Suppressor macrophage (primary cell): ENCODE measurements at regions not wholly inside any gene's neighbourhood (a gene's known extent, or its start where the extent isn't known, plus 50 kb on each side); places are given as distances from the start of the nearest gene placed in this dataset.
A peak's percentile ranks its signal among the peaks of the same experiment; 100 is the strongest.
"Not testable (repeated sequence)": the region's sequence is repeated elsewhere in the genome, so short reads cannot be mapped to it uniquely, and the experiment has no call there.

Source experiments
- DNase-seq, 4 experiments: peaks; one replicate each; pipeline ENCODE4 v3.0.0-alpha.2; 2020 to 2022

DNA sequence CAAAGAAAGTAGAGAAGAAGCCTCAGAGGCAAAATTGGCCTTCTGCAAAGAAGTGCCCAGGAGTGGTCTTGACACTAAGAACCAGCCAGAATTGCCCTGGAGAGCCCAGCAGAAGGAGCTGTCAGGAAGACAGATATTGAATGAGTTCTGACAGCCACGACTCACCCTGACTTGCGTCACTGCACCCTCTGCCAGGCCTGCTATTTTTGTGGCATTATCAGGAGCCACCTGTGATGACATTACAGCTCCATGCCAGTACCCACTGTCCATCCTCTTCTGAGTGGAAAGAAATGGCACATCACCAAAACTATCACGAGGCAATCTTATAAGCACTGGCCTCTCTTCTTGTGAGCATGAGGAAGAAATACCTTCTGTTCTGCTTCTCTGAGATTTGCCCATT, 67.7 kb downstream of the SMIM20 start:
- no peak for DNase-seq

DNA sequence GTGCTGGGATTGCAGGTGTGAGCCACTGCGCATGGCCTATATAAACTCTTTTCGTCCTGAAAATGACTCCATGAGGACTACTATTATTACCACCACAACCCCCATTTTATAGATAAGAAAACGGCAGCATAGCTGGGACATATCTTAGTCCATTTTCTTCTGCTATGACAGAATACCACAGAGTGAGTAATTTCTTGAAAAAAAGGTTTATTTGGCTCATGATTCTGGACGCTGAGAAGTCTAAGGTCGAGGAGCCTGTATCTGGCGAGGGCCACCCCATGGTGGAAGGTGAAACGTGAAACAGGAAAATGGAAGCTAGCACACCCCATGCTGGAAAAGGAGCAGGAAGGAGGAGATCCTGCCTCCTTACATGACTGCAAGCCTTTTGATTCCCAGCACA, 68.9 kb downstream of the SMIM20 start:
- DNase-seq: no peak

DNA sequence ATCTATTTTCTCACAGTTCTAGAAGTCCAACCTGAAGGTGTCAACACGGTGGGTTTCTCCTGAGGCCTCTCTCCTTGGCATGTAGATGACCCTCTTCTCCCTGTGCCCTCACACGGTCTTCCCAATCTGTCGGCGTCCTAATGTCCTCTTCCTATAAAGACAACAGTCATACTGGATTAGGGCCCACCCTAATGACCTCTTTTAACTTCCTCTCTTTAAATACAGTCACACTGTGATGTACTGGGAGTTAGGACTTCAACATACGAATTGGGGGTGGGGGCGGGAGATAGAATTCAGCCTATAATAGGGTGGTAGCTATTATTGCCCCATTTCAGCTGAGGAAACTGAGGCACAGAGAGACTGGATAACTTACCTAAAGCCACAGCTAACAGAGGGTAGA, 70.2 kb downstream of the SMIM20 start:
- DNase-seq: peak in 2 of 4 experiments; percentile 44 to 50

DNA sequence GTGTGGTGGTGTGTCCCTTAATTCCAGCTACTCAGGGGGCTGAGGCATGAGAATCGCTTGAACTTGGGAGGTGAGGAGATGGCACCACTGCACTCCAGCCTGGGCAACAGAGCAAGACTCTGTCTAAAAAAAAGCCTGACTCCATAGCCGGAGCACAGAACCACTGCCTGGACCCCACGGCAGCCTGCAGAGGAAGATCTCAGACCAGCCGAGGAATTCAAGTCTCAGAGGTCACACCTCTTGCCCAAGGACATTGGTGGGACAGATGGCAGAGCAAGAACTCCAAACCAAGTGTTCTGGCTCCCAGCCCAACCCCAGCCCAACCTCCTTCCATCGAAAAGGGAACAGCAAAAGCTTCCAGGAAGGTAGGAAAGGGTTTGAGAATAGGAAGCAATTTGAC, 70.8 kb downstream of the SMIM20 start:
- DNase-seq: no peak

DNA sequence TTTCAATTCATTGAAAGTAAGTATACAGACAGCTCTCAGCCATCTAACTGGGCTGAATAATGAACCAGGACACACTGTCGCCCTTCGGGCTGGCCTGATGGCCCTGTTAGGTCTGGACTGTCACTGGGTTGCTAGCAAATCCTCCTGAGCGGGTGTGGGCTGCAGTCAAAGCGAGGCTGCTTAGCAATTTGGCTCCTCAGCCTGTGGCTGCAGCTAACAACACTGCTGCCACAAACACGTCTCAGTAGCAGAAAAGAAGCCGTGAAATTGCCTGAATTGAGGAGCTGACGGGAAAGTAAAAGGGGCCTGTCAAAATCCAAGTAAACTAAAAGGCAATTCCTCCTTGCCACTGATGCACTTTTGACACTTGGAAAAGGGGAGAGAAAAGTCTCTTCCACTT, 72.8 kb downstream of the SMIM20 start:
- no peak for DNase-seq

DNA sequence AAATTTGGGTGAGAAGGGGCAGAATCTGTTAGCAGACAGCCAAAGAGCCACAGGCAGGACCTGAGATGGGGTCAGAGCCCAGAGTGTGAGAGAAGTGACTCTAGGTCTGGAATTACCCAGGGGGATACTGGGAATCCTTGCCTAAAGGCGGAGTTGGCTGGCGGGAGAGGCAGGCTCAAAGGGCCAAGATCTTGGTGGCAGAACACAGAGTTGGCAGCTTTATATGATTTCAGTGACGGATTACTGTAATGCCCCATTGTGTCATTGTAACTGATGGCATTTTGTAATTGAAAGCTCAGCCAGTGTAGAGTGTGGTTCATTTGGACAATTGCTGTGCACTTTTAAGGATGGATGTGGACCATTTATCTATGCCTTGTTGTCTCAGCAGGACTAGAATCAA, 77.3 kb downstream of the SMIM20 start:
- no peak for DNase-seq

DNA sequence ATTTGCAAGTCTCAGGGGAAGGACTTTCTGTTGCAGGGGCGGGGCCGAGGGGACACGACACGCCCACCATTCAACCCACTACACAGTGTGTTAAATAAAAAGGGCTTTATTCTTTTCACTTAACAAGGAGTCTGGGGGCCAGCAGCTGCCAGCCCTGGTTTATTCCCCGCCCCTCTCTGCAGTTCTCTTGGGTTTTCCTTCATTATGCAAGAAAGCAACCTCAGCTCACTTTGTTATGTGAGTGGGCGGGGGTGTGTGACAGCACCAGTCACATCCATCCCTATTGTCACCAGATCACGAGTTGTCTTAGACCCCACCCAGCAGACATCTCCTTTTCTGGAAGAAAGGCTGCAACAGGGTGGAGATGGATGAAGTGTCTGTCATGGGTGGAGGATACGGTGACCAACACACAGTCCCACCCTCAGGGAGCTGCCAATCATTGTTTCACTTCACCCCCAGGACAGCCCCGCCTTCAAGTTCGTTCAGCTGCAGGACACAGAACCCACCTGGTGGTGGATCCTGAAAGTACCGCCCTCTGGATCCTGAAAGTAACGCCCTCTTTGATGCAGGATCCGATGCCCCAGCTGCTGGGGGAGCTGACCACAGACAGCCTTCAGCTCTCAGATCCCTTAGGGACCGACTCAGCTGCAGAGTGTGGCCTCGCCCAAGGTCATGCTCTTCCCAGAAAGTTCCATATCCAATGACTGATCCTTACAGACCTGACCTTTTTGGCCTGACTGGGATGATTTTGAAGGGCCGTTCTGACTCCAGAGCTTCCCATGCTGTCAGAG, 79.6 kb downstream of the SMIM20 start:
- DNase-seq: peak in 3 of 4 experiments; percentile 72 to 82 (median 75)

DNA sequence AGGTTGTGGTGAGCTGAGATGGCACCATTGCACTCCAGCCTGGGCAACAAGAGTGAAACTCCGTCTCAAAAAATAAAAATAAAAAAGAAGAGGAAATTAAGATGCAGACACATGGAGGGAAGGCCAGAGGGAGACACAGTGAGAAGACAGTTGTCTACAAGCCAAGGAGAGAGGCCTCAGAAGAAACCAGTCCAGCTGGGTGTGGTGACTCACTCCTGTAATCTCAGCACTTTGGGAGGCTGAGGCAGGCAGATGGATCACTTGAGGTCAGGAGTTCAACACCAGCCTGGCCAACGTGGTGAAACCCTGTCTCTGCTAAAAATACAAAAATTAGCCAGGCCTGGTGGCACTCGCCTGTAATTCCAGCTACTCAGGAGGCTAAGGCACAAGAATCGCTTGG, 80.6 kb downstream of the SMIM20 start:
- peak in 2 of 4 experiments; percentile 34 to 56 for DNase-seq

DNA sequence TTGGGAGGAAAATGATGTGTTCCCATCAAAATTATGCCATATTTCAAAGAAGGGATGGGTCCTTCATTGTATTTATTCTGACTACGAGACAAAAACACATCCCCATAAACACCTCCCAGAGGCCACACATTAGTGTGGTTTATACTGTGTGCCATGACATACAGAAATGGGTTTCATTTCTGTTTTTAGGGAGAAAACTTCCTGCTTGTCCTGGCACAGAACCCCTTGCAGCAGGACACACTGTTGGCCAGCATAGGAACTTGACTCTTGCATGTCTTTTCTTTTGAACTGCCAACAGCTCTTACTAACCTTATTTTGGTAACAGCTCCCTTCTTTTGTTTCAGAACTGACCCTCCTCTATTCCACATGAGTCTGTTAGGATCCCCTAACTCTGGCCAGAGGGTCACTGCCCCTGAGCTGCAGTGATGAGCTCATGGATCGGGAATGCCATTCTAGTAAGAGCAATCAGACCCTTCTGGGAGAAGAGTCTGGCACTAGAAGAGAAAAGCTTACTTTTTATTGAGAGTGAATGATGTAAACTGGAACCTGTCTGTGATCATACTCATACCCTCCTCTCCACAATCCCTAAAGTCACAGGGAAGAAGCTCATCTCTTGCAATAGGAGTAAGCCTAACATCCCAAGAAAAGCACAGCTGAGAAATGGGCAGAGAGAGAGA, 86.4 kb downstream of the SMIM20 start:
- DNase-seq: peak; percentile 49 to 80 (median 71)

DNA sequence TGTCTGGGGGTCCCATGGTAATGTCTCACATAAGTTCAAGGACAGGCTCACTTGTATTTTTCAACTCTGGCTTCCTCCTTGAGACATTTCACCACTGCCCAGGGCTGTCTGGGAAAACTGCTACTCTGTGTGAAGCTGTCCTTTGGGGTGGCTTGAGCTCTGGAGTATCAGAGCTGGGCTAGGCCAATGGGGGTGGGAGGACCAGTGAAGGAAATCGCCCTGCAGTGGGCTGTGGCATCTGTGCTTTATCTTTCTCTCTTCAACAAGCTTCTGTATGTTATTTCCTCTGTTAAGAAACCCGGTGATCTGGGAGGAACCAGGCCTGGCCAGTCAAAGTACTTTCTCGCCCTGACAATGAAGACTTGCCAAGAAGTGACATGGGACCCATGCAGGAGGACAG, 87.4 kb downstream of the SMIM20 start:
- DNase-seq: peak in 1 of 4 experiments; percentile 29

DNA sequence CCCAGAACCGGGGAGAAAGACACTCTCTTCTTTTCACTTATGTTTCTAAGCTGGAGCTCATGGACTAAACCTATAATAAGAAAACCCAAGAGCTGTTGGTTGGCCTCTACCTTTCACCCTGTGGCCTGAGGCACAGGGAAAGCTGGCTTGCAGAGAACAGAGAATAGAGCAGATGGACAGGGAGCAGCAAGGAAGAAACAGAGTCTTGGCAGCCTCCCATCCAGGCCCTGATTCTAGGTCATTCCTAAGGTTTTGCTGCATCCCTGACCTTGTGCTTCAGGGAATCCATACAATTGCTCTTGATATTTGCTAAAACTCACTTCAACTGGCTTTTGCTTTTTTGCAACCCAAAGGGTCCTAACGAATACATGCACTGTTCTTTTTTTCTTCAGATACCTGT, 87.8 kb downstream of the SMIM20 start:
- no peak for DNase-seq

DNA sequence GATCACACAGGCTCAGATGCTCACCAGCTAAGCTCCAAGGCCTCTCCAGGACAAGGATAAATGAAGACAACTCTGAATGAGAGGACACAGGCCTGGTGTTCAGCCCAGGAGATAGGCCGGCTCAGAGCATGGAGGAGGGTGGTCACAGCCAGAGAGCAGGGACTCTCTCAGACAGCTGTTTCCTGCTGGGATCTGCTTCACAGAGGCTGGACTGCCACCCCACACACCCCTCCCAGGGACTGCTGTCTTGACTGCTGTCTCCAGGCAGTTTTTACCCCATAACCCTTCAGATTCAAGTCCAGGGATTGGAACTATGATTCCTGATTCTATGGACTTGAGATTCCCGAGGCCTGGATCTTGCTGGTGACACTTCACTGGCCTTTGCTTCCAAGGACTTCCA, 89.0 kb downstream of the SMIM20 start:
- DNase-seq: no peak

DNA sequence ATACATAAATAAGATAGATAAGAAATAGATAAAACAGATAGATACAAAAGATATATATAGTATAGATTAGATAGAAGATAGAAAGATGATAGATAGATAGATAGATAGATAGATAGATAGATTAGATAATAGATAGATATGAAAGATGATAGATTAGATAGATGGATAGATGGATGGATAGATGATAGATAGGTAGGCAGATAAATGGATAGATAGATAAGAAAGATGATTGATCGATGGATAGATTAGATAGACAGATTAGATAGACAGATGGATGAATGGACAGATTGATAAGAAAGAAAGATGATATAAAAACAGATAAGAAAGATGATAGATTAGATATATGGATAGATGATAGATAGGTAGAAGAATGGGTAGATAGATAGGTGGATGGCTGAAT, 90.3 kb downstream of the SMIM20 start:
- no peak for DNase-seq

DNA sequence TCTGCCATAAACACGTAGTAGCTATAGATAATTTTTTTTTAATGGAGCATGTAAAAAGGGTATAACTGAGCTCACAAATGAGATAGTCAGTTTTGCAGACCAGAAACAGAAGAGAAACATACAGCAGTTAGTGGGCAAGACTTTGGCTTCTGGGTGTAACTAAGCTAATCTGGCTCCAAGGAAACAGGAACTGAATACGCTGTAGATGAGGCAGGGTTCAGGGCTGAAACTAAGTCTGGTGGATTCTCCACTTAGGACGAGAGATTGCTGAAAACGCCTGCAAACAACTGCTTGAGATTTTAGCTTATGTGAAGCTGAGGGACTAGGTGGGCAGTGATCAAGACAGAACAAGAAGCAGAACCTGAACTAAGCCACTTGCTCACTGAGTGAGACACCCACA, 91.7 kb downstream of the SMIM20 start:
- peak in 2 of 4 experiments; percentile 20 to 50 for DNase-seq

DNA sequence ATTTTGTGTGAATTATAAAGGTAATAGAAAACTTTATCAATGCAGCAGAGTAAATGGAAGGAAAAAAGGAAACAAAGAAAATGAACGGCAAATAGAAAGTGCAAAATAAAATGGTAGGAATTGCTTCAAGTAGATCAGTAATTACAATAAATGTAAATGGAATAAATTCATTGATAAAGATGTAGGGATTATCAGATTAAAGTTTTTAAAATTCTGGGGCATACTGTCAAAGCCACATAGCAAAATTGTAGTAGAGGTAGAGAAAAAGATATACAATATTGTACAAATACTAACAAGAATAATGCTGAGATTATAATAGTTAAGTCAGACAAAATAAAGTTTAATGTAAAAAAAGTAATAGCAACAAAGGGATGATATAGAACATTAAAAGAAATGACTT, 94.7 kb downstream of the SMIM20 start:
- no peak for DNase-seq

DNA sequence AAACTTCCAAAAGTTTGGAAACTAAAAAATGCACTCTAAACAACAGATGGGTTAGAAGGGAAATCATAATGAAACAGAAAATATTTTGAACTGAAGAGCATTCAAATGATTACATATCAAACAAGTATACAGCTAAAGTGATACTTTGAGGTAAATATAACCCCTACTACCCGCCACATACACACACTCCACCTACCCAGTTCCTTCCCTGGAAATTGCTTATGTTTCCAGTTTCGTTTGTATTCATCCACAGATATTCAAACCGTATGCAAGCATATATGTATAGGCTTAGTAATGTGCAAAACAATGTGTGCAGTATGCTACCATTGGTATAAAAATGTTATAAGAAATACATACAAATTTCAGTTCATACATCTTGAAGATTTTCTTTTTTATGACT, 95.5 kb downstream of the SMIM20 start:
- DNase-seq: no peak

DNA sequence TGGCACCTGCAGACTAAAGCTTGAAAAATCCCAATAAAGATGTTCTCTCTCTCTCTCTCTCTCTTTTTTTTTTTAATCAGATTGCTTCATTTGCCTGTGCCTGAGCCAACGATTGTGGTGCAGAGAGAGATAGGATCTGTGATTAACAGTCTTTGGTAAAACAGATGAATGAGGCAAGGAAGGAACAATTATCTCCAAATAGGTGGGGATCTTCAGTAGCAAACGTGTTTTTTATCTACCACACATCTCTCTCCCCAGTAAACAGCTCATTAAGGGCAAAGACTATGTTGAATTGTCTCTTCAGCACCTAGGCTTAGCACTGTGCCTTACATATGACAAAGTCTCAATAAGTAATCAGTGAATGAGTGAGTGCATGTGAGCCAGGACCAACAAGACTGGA, 96.3 kb downstream of the SMIM20 start:
- no peak for DNase-seq

DNA sequence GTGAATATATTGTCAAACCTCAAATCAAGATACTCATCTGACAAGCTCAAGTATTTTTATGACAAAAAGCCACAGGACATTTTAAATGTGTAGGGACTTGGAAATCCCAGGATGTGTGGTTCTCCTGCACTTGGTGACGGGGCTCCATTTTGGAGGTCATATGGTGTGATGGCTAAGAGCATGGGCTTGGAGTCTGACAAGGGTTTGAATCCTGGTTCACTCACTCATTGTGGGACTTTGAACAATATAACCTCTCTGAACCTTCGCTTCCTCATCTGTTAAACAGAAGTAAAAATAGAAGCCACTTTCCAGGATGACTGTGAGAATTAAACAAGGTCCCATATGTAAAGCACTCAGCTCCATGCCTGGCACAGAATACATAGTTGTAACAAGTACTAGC, 99.6 kb downstream of the SMIM20 start:
- peak in 2 of 4 experiments; percentile 38 to 45 for DNase-seq

DNA sequence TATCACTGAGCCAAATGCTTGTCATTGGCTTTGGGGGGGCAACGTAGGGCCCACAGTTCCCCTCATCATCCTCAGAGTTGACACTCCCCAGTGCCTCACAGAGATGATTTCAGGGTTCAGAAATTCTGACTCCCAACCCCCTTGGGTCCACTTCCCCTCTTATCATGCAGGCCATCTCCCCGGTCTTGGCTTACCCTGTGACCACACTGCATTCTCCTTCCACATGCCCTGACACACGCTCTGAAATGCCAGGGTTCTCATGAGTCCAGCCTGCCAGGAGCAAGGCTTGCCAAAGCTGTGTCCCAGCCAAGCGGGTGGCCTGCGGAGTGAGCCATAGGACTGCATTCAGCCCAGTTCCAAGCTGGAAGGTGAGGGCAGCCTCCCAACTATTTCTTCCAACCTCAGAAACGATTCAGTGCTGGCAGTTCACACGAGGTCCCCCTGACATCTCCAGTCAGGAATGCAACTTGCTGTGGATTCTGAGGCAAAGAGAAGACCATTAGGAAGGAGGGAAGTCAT, 101.2 kb downstream of the SMIM20 start:
- DNase-seq: no peak

DNA sequence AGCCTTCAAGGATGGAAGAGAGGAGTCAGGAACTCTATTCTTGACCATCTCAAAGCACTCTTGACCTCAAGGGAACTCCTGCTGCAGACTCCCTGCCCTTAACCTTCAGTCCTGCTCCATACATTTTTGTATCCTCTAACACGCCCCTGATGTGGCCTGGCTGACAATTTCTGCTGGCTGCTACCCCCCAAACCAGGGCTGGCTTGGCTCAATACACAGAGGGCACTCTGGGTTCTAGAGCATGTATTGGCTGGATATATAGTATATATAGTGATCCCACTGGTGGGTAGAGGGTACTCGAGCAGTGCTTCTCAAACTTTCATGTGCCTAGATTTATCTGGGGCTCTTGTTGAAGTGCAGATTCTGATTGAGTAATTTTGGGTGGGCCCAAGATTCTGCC, 101.9 kb downstream of the SMIM20 start:
- DNase-seq: no peak

DNA sequence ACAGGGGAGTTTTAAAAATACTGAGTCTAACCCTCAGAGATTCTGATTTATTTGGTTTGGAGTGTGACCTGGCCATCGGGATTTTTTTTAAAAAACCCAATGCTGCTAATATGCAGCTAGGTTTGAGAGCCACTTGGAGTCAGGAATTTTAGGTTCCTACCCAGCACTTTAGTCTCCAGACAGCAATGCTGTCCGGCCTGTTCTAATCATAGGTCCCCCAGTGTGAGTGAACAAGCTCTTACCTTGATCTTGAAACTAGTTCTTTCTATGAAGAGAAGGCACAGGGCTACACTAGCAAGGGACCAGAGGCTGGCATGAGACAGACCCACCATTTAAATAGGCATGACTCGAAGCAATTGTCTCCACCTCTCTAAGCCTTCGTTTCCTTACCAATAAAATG, 103.5 kb downstream of the SMIM20 start:
- DNase-seq: no peak

DNA sequence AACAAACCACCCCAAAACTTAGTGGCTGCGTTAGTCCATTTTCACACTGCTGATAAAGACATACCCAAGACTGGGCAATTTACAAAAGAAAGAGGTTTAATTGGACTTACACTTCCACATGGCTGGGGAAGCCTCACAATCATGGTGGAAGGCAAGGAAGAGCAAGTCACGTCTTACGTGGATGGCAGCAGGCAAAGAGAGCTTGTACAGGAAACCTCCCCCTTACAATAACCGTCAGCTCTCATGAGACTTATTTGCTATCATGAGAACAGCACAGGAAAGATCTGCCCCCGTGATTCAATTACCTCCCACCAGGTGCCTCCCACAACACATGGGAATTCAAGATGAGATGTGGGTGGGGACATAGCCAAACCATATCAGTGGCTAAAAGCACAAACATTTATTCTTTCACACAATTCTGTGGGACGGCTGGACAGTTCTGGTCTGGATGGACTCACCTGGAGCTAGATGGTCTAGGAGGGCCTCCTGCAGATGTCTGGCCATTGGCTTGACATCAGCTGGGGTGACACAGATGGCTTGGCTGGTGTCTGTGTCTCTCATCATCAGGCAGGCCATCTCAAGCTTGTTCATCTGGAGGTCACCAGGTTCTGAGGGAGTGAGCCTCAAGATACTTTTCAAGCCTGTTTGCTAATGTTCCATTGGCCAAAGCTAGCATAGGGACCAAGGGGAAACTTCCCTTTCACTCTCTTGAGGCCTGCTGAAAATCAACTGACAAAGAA, 104.1 kb downstream of the SMIM20 start:
- DNase-seq: not testable (repeated sequence)

DNA sequence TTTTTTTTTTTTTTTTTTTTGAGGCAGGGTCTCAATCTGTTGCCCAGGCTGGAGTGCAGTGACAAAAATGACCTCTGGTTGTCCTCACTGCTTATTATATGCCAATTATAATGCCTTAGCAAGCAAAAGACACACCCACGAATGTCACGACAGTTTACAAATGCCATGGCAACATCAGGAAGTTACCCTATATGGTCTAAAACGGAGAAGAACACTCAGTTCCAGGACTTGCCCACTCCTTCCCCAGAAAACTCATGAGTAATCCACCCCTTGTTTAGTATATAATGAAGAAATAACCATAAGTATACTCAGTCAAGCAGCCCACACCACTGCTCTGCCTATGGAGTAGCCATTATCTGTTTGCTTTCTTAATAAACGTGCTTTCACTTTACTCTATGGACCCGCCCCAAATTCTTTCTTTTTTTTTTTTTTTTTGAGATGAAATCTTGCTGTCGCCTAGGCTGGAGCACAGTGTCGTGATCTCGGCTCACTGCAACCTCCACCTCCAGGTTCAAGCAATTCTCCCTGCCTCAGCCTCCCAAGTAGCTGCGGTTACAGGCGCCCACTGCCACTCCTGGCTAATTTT, 106.2 kb downstream of the SMIM20 start:
- DNase-seq: peak; percentile 75 to 93 (median 85)
